ENCODE measurements at regions not wholly inside any gene's neighbourhood (a gene's known extent, or its start where the extent isn't known, plus 50 kb on each side); places are given as distances from the start of the nearest gene placed in this dataset.

- TF ChIP-seq CTCF (conservative IDR thresholded peaks at IDR 0.05; ENCODE audit: low read depth, low read length), result no peak
- no peak for TF ChIP-seq EZH2 (IDR thresholded peaks at IDR 0.05; ENCODE audit: low read length, unreplicated experiment)
Observed at GRCh38 chr3:147231111-147231510, 175.2 kb downstream of the ZIC4 start.
